ENCODE measurements at regions not wholly inside any gene's neighbourhood (a gene's known extent, or its start where the extent isn't known, plus 50 kb on each side); places are given as distances from the start of the nearest gene placed in this dataset.

GRCh38 chr21:27565364-27565763, 598.5 kb upstream of the ADAMTS5 start:
- H3K27ac ChIP-seq (ENCODE audit: low read depth in 1 of 2, low read length in 2 of 2): no peak overlapping the region
- H3K36me3 ChIP-seq (ENCODE audit: control insufficient read depth in 1 of 2, insufficient read depth in 2 of 2, low read length in 1 of 2): no peaks in the 10 kb centered on the region
- DNase-seq (no peak), ATAC-seq (ENCODE audit: low FRiP score) (no peak)
- no peaks in the 10 kb centered on the region for H3K9me3 ChIP-seq (ENCODE audit: control insufficient read depth, low read length)
- no peak overlapping the region for H3K4me3 ChIP-seq (ENCODE audit: low read length in 2 of 2)
- 95 to 97% methylated on average over 1 of the region's 1 CpG for WGBS, 2 donors
- no peaks in the 10 kb centered on the region for H3K27me3 ChIP-seq (ENCODE audit: control insufficient read depth in 1 of 2, insufficient read depth in 2 of 2, low read length in 1 of 2)
- peaks cover 0 to 3% of the 10 kb centered on the region in 2 donors for H3K4me1 ChIP-seq (ENCODE audit: control insufficient read depth in 1 of 2, insufficient read depth in 2 of 2, low read length in 2 of 2)
- intact Hi-C loops (cut with DNase I): loop anchor here in 1 of 2 donors (10.0 kb wide), 2 partner anchors 711 to 769 kb away; no protein-coding TSS in a partner anchor

DNA sequence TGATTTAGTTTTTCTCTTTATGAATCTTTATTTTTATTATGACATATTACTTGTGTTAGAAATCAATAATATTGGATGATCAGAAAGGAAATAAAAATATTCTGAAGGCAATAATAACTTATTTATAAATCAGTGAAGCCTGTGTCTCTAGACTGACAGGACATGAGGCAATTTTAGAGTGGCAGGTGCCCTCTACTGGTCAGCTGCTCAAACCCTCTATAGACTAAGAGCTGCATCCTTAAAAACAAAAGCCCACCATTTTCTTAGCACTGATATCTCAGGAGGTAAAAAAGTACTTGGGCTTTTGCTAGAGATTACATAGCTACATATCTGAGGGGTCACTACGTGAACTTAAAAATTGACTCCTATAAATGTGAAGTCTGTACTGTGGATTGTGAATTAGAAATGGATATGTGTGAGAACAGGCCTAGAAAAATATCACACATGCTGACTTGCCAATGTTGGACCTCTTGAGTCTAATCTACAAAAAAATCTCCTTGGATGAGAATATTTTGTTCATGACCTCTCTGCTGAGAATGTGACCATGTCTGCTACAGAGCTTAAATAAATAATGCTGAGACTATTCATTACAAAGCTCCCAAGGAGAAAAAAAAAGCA, 597.9 kb upstream of the ADAMTS5 start:
- H3K36me3 ChIP-seq (ENCODE audit: control insufficient read depth in 1 of 2, insufficient read depth in 2 of 2, low read length in 1 of 2): no peaks in the 10 kb centered on the region
- H3K27me3 ChIP-seq (ENCODE audit: control insufficient read depth in 1 of 2, insufficient read depth in 2 of 2, low read length in 1 of 2): no peaks in the 10 kb centered on the region
- 3 to 11% methylated on average over 1 of the region's 1 CpG for WGBS, 2 donors
- DNase-seq (no peak), ATAC-seq (ENCODE audit: low FRiP score) (peak; percentile 65)
- H3K4me1 ChIP-seq (ENCODE audit: control insufficient read depth in 1 of 2, insufficient read depth in 2 of 2, low read length in 2 of 2): no peaks in the 10 kb centered on the region
- no peak overlapping the region for H3K27ac ChIP-seq (ENCODE audit: low read depth in 1 of 2, low read length in 2 of 2)
- no peak overlapping the region for H3K4me3 ChIP-seq (ENCODE audit: low read length in 2 of 2)
- intact Hi-C loops (cut with DNase I): loop anchor here in 1 of 2 donors (10.0 kb wide), 2 partner anchors 710 to 770 kb away; no protein-coding TSS in a partner anchor
- no peaks in the 10 kb centered on the region for H3K9me3 ChIP-seq (ENCODE audit: control insufficient read depth, low read length)

DNA sequence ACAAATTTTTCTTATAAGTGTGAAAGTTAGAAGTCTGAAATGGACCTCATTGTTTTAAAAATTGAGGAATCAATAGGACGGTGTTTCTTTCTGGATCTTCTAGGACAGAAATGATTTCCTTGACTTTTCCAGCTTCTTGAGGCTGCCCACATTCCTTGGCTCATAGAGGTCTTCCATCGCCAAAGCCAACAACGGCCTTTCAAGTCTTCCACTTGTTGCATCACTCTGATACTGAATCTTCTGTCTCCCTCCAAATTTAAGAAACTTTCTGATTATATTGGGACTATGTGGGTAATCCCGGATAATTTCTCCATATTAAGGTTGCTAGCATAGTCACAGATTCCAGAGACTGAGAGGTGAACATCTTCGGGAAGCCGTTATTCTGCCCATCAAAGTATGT, 595.4 kb upstream of the ADAMTS5 start:
- ATAC-seq (ENCODE audit: low FRiP score) (no peak), DNase-seq (no peak)
- intact Hi-C loops (cut with DNase I): loop anchor here in 1 of 2 donors (10.0 kb wide), 2 partner anchors 708 to 772 kb away; no protein-coding TSS in a partner anchor
- Histone ChIP-seq H3K4me1 (ENCODE audit: control insufficient read depth in 1 of 2, insufficient read depth in 2 of 2, low read length in 2 of 2) (no peaks in the 10 kb centered on the region), H3K4me3 (ENCODE audit: low read length in 2 of 2) (no peak overlapping the region), H3K9me3 (ENCODE audit: control insufficient read depth, low read length) (no peaks in the 10 kb centered on the region), H3K27me3 (ENCODE audit: control insufficient read depth in 1 of 2, insufficient read depth in 2 of 2, low read length in 1 of 2) (no peaks in the 10 kb centered on the region), H3K36me3 (ENCODE audit: control insufficient read depth in 1 of 2, insufficient read depth in 2 of 2, low read length in 1 of 2) (no peaks in the 10 kb centered on the region), H3K27ac (ENCODE audit: low read depth in 1 of 2, low read length in 2 of 2) (no peak overlapping the region)
- 82 to 88% methylated on average over 6 of the region's 6 CpGs for WGBS, 2 donors

DNA sequence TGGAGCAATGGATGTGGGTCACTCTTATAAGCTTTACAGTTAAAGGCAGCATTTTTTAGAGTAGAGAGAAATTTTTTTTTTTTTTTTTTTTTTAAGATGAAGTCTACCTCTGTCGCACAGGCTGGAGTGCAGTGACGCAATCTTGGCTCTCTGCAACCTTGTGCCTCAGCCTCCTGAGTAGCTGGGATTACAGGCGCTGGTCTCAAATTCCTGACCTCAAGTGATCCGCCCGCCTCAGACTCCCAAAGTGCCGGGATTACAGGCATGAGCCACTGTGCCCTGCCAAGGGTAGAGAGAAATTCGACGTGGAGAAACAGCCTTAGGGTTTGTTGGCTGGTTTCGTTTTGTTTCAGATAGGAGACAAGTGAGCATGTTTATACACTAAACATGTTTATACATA, 594.2 kb upstream of the ADAMTS5 start:
- intact Hi-C loops (cut with DNase I): loop anchor here in 1 of 2 donors (10.0 kb wide), 2 partner anchors 706 to 774 kb away; no protein-coding TSS in a partner anchor
- peak in 1 of 2 donors; percentile 61 for DNase-seq

GRCh38 chr21:27557356-27557755, 590.5 kb upstream of the ADAMTS5 start:
- ATAC-seq (ENCODE audit: low FRiP score): no peak
- 98% methylated on average over 1 of the region's 1 CpG for WGBS, 2 donors
- DNase-seq: no peak
- Histone ChIP-seq H3K36me3 (ENCODE audit: control insufficient read depth in 1 of 2, insufficient read depth in 2 of 2, low read length in 1 of 2) (no peaks in the 10 kb centered on the region), H3K9me3 (ENCODE audit: control insufficient read depth, low read length) (no peaks in the 10 kb centered on the region), H3K4me3 (ENCODE audit: low read length in 2 of 2) (no peak overlapping the region), H3K4me1 (ENCODE audit: control insufficient read depth in 1 of 2, insufficient read depth in 2 of 2, low read length in 2 of 2) (no peaks in the 10 kb centered on the region), H3K27ac (ENCODE audit: low read depth in 1 of 2, low read length in 2 of 2) (no peak overlapping the region), H3K27me3 (ENCODE audit: control insufficient read depth in 1 of 2, insufficient read depth in 2 of 2, low read length in 1 of 2) (no peaks in the 10 kb centered on the region)
- intact Hi-C loops (cut with DNase I): no loop called here

More for the DNA sequence above, 594.2 kb upstream of the ADAMTS5 start:
- Histone ChIP-seq H3K36me3 (ENCODE audit: control insufficient read depth in 1 of 2, insufficient read depth in 2 of 2, low read length in 1 of 2) (no peaks in the 10 kb centered on the region), H3K27ac (ENCODE audit: low read depth in 1 of 2, low read length in 2 of 2) (no peak overlapping the region), H3K4me3 (ENCODE audit: low read length in 2 of 2) (no peak overlapping the region), H3K9me3 (ENCODE audit: control insufficient read depth, low read length) (no peaks in the 10 kb centered on the region), H3K4me1 (ENCODE audit: control insufficient read depth in 1 of 2, insufficient read depth in 2 of 2, low read length in 2 of 2) (no peaks in the 10 kb centered on the region), H3K27me3 (ENCODE audit: control insufficient read depth in 1 of 2, insufficient read depth in 2 of 2, low read length in 1 of 2) (no peaks in the 10 kb centered on the region)
- ATAC-seq (ENCODE audit: low FRiP score): no peak
- 61 to 65% methylated on average over 9 of the region's 9 CpGs for whole genome bisulfite sequencing, 2 donors

- DNase-seq (no peak), ATAC-seq (ENCODE audit: low FRiP score) (no peak)
- 94 to 97% methylated on average over 2 of the region's 2 CpGs for WGBS, 2 donors
- H3K36me3 ChIP-seq (ENCODE audit: control insufficient read depth in 1 of 2, insufficient read depth in 2 of 2, low read length in 1 of 2): no peaks in the 10 kb centered on the region
- H3K27me3 ChIP-seq (ENCODE audit: control insufficient read depth in 1 of 2, insufficient read depth in 2 of 2, low read length in 1 of 2): no peaks in the 10 kb centered on the region
- H3K4me1 ChIP-seq (ENCODE audit: control insufficient read depth in 1 of 2, insufficient read depth in 2 of 2, low read length in 2 of 2): no peaks in the 10 kb centered on the region
- H3K4me3 ChIP-seq (ENCODE audit: low read length in 2 of 2): no peak overlapping the region
- H3K27ac ChIP-seq (ENCODE audit: low read depth in 1 of 2, low read length in 2 of 2): no peak overlapping the region
- intact Hi-C loops (cut with DNase I): no loop called here
- H3K9me3 ChIP-seq (ENCODE audit: control insufficient read depth, low read length): no peaks in the 10 kb centered on the region
Observed at GRCh38 chr21:27555996-27556395, 589.1 kb upstream of the ADAMTS5 start.

- Histone ChIP-seq H3K4me3 (ENCODE audit: low read length in 2 of 2) (no peak overlapping the region), H3K4me1 (ENCODE audit: control insufficient read depth in 1 of 2, insufficient read depth in 2 of 2, low read length in 2 of 2) (no peaks in the 10 kb centered on the region), H3K27me3 (ENCODE audit: control insufficient read depth in 1 of 2, insufficient read depth in 2 of 2, low read length in 1 of 2) (no peaks in the 10 kb centered on the region), H3K36me3 (ENCODE audit: control insufficient read depth in 1 of 2, insufficient read depth in 2 of 2, low read length in 1 of 2) (no peaks in the 10 kb centered on the region), H3K9me3 (ENCODE audit: control insufficient read depth, low read length) (no peaks in the 10 kb centered on the region), H3K27ac (ENCODE audit: low read depth in 1 of 2, low read length in 2 of 2) (no peak overlapping the region)
- DNase-seq: no peak
- intact Hi-C loops (cut with DNase I): no loop called here
- no peak for ATAC-seq (ENCODE audit: low FRiP score)
Observed at GRCh38 chr21:27550287-27550686, 583.4 kb upstream of the ADAMTS5 start.

DNA sequence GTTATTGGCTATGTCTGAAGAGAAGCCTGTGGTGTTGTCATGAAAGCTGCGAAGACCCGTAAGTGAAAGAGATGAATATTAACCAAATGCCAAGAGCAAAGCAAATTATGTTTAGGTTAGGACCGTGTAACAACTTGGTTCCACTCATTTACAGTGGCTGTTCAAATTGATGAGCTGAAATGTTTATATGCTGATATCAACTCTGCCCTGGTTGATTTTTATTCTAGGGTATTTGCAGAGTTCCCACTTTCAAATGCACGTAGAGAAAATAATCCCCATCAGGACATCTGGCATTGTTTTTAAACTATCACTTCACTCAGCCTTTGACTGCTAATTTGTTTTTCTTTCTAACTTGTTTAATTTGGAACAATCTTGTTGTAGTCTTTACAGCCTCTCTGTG, 581.6 kb upstream of the ADAMTS5 start:
- DNase-seq: no peak
- ATAC-seq (ENCODE audit: low FRiP score): no peak
- H3K36me3 ChIP-seq (ENCODE audit: control insufficient read depth in 1 of 2, insufficient read depth in 2 of 2, low read length in 1 of 2): no peaks in the 10 kb centered on the region
- intact Hi-C loops (cut with DNase I): no loop called here
- H3K4me3 ChIP-seq (ENCODE audit: low read length in 2 of 2): no peak overlapping the region
- 52 to 60% methylated on average over 4 of the region's 4 CpGs for WGBS, 2 donors
- no peak overlapping the region for H3K27ac ChIP-seq (ENCODE audit: low read depth in 1 of 2, low read length in 2 of 2)
- H3K4me1 ChIP-seq (ENCODE audit: control insufficient read depth in 1 of 2, insufficient read depth in 2 of 2, low read length in 2 of 2): no peaks in the 10 kb centered on the region
- no peaks in the 10 kb centered on the region for H3K9me3 ChIP-seq (ENCODE audit: control insufficient read depth, low read length)
- H3K27me3 ChIP-seq (ENCODE audit: control insufficient read depth in 1 of 2, insufficient read depth in 2 of 2, low read length in 1 of 2): no peaks in the 10 kb centered on the region

DNA sequence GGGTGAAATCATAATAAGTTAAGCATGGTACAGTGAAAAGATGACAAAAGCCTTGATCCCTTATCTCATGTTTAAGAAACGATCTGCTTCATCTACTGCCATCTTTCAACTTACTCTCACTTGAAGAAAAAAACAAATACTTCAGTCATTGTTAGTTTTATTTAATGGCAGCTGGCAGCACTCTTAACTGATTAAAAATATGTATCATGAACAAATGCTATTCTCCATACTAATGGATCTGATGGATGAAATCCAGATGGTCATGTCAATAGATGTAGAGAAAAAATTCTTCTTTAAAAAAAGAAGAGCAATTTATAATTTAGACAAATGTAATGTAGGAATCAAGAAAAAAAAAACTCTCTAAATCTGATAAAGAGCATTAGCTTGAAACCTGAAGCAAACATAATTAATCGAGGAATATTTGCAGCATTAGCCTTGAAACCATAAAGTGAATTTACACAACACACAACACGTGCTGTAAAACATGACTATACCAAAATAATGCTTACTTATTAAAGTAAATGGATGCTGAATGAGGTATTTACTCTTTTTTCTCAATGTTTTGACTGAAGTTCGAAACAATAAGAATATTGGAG, 579.0 kb upstream of the ADAMTS5 start:
- Histone ChIP-seq H3K9me3 (ENCODE audit: control insufficient read depth, low read length) (no peaks in the 10 kb centered on the region), H3K4me3 (ENCODE audit: low read length in 2 of 2) (no peak overlapping the region), H3K27me3 (ENCODE audit: control insufficient read depth in 1 of 2, insufficient read depth in 2 of 2, low read length in 1 of 2) (no peaks in the 10 kb centered on the region), H3K36me3 (ENCODE audit: control insufficient read depth in 1 of 2, insufficient read depth in 2 of 2, low read length in 1 of 2) (no peaks in the 10 kb centered on the region), H3K27ac (ENCODE audit: low read depth in 1 of 2, low read length in 2 of 2) (no peak overlapping the region), H3K4me1 (ENCODE audit: control insufficient read depth in 1 of 2, insufficient read depth in 2 of 2, low read length in 2 of 2) (no peaks in the 10 kb centered on the region)
- 83 to 87% methylated on average over 4 of the region's 4 CpGs for WGBS, 2 donors
- ATAC-seq (ENCODE audit: low FRiP score): no peak
- intact Hi-C loops (cut with DNase I): no loop called here
- DNase-seq: no peak
